IMR-90 (cell line): ENCODE measurements at regions not wholly inside any gene's neighbourhood (a gene's known extent, or its start where the extent isn't known, plus 50 kb on each side); places are given as distances from the start of the nearest gene placed in this dataset.

ENCODE experiments used
- ATAC-seq: fragments of 200-7000 bp; cut with Tn5 transposase; 2 replicates; pipeline ENCODE4 v1.9.1; 2020; ENCODE audit warnings: low read depth, mild to moderate bottlenecking, moderate library complexity
- BruUV-seq: library from RNA; stranded (reverse); fragments of 400-500 nt; replicated peaks from 2 replicates; lab custom pipeline; 2021; lab: Mats Ljungman, UMichigan
- CTCF ChIA-PET: fragments of 300-600 bp; formaldehyde crosslinking; extraction: SDS; loops from one replicate; lab custom pipeline; 2021; ENCODE audit warnings: antibody characterized with exemption; lab: Yijun Ruan, JAX
- POLR2A ChIA-PET: fragments of 300-600 bp; sonication (Branson Sonifier 250); formaldehyde crosslinking; loops from one replicate; lab custom pipeline; 2022; ENCODE audit warnings: antibody characterized with exemption; ENCODE audit not compliant: unreplicated experiment; lab: Charles Lee
- DNase-seq: peaks from one replicate; pipeline ENCODE4 v3.0.0; 2013
- H2AFZ ChIP-seq: replicated peaks from 2 replicates; pipeline ENCODE3; 2013; ENCODE audit warnings: low read length, mild to moderate bottlenecking; ENCODE audit not compliant: poor library complexity
- H2AK5ac ChIP-seq: 2 replicates; pipeline ENCODE4 v1.6.1; 2013; ENCODE audit warnings: low read depth, low read length, inconsistent platforms
- H2AK9ac ChIP-seq: replicated peaks from 2 replicates; pipeline ENCODE3; 2013; ENCODE audit warnings: mild to moderate bottlenecking, low read depth, low read length, moderate library complexity; ENCODE audit not compliant: poor library complexity
- H2BK120ac ChIP-seq: 2 replicates; pipeline ENCODE4 v1.6.1; 2013; ENCODE audit warnings: low read depth, low read length, inconsistent platforms
- H2BK15ac ChIP-seq: 3 replicates; pipeline ENCODE4 v1.6.1; 2013; ENCODE audit warnings: low read depth, low read length, inconsistent platforms
- H2BK20ac ChIP-seq: 2 replicates; pipeline ENCODE4 v1.6.1; 2013; ENCODE audit warnings: low read depth, mild to moderate bottlenecking, inconsistent platforms, low read length, moderate library complexity
- H2BK5ac ChIP-seq: 2 replicates; pipeline ENCODE4 v1.6.1; 2013; ENCODE audit warnings: mild to moderate bottlenecking, low read depth, low read length, inconsistent platforms; ENCODE audit not compliant: poor library complexity, severe bottlenecking
- H3K14ac ChIP-seq: replicated peaks from 2 replicates; pipeline ENCODE4 v1.6.1; 2013; ENCODE audit warnings: low read depth, low read length, inconsistent platforms
- H3K18ac ChIP-seq: 2 replicates; pipeline ENCODE4 v1.6.1; 2013; ENCODE audit warnings: low read depth, low read length, control low read depth
- H3K23ac ChIP-seq: 2 replicates; pipeline ENCODE4 v1.6.1; 2013; ENCODE audit warnings: low read depth, low read length, inconsistent platforms
- H3K27ac ChIP-seq: 2 replicates; pipeline ENCODE4 v1.5.1; 2013; ENCODE audit warnings: mild to moderate bottlenecking, control low read depth, low read length; ENCODE audit not compliant: insufficient read depth
- H3K27me3 ChIP-seq: 2 replicates; pipeline ENCODE4 v1.6.1; 2013; ENCODE audit warnings: low read length; ENCODE audit not compliant: control insufficient read depth, insufficient read depth
- H3K36me3 ChIP-seq: 2 replicates; pipeline ENCODE4 v1.6.1; 2013; ENCODE audit warnings: low read length, mixed read lengths; ENCODE audit not compliant: control insufficient read depth, insufficient read depth
- H3K4ac ChIP-seq: 2 replicates; pipeline ENCODE4 v1.6.1; 2013; ENCODE audit warnings: low read depth, low read length, inconsistent platforms
- H3K4me1 ChIP-seq: 2 replicates; pipeline ENCODE4 v1.6.1; 2013; ENCODE audit warnings: low read length, mixed read lengths; ENCODE audit not compliant: control insufficient read depth, insufficient read depth
- H3K4me2 ChIP-seq: 2 replicates; pipeline ENCODE4 v1.6.1; 2013; ENCODE audit warnings: low read depth, mild to moderate bottlenecking, control low read depth, low read length, moderate library complexity
- H3K4me3 ChIP-seq: 2 replicates; pipeline ENCODE4 v1.5.1; 2013; ENCODE audit warnings: low read depth, mild to moderate bottlenecking, control low read depth, low read length, moderate library complexity; ENCODE audit not compliant: insufficient read depth
- H3K56ac ChIP-seq: 2 replicates; pipeline ENCODE4 v1.6.1; 2013; ENCODE audit warnings: low read length, inconsistent platforms; ENCODE audit not compliant: insufficient read depth; ENCODE audit errors: extremely low read depth
- H3K79me1 ChIP-seq, 2 experiments: 2 replicates each; pipeline ENCODE4 v1.6.1; 2013; ENCODE audit warnings: low read length in 2 of 2, inconsistent platforms in 1 of 2, low read depth in 1 of 2
- H3K9ac ChIP-seq: 2 replicates; pipeline ENCODE4 v1.6.1; 2013; ENCODE audit warnings: low read depth, low read length, control low read depth
- H3K9me1 ChIP-seq: 2 replicates; pipeline ENCODE4 v1.6.1; 2013; ENCODE audit warnings: low read length, inconsistent platforms; ENCODE audit not compliant: insufficient read depth
- H3K9me3 ChIP-seq: 2 replicates; pipeline ENCODE4 v1.6.1; 2013; ENCODE audit warnings: low read length; ENCODE audit not compliant: control insufficient read depth, insufficient read depth
- H4K20me1 ChIP-seq: 2 replicates; pipeline ENCODE4 v1.6.1; 2013; ENCODE audit warnings: low read length, inconsistent platforms; ENCODE audit not compliant: insufficient read depth
- H4K5ac ChIP-seq: 2 replicates; pipeline ENCODE4 v1.6.1; 2013; ENCODE audit warnings: mild to moderate bottlenecking, low read depth, low read length, control low read depth
- H4K8ac ChIP-seq, 2 experiments: 2 replicates each; pipeline ENCODE4 v1.6.1; 2013; ENCODE audit warnings: low read depth in 2 of 2, low read length in 2 of 2, control low read depth in 1 of 2, inconsistent platforms in 1 of 2
- H4K91ac ChIP-seq: 2 replicates; pipeline ENCODE4 v1.6.1; 2013; ENCODE audit warnings: low read depth, low read length, inconsistent platforms; ENCODE audit not compliant: insufficient read depth
- CHD1 ChIP-seq: IDR thresholded peaks from 2 replicates; pipeline ENCODE4 v1.6.1; 2012; ENCODE audit warnings: low read depth, low read length, improper control_type of control experiment
- ELK1 ChIP-seq: fragments of 150-350 bp; IDR thresholded peaks from 2 replicates; pipeline ENCODE4 v1.6.1; 2016; ENCODE audit warnings: low read depth, mild to moderate bottlenecking, low read length, moderate library complexity, borderline replicate concordance
- FOS ChIP-seq: fragments of 150-350 bp; IDR thresholded peaks from 2 replicates; pipeline ENCODE4 v1.6.1; 2016; ENCODE audit warnings: low read depth, low read length
- MAFK ChIP-seq: IDR thresholded peaks from 2 replicates; pipeline ENCODE4 v1.6.1; 2012; ENCODE audit warnings: low read depth, low read length, improper control_type of control experiment
- POLR2A ChIP-seq: IDR thresholded peaks from 2 replicates; pipeline ENCODE4 v1.6.1; 2012; ENCODE audit warnings: mild to moderate bottlenecking, low read depth, low read length
- RCOR1 ChIP-seq: IDR thresholded peaks from 2 replicates; pipeline ENCODE4 v1.6.1; 2012; ENCODE audit warnings: mild to moderate bottlenecking, low read length, improper control_type of control experiment; ENCODE audit not compliant: insufficient replicate concordance
- dilution Hi-C: fragments of 300-500 bp; cut with HindIII; formaldehyde crosslinking; loops from one replicate; pipeline ENCODE4 v1.14.3; 2018; ENCODE audit warnings: low sequenced_read_pairs; ENCODE audit not compliant: unreplicated experiment
- in situ Hi-C: fragments of 300-500 bp; cut with MboI; formaldehyde crosslinking; loops from 3 replicates; pipeline ENCODE4 v1.14.3; 2019; ENCODE audit warnings: low sequenced_read_pairs, inconsistent platforms, mixed read lengths
- intact Hi-C: fragments of 100-400 bp; cut with micrococcal nuclease; formaldehyde crosslinking; loops from 2 replicates; pipeline ENCODE4 v1.10.0; 2022

- H2BK120ac ChIP-seq, result peak overlapping the region; percentile 90
- no peaks in the 10 kb centered on the region for H3K9me1 ChIP-seq
- H3K79me1 ChIP-seq, result no peaks in the 10 kb centered on the region
- no peaks in the 10 kb centered on the region for H3K27me3 ChIP-seq
- peak overlapping the region; percentile 89 for H2BK5ac ChIP-seq
- no peaks in the 10 kb centered on the region for H3K36me3 ChIP-seq
- in situ Hi-C loops, result no loop called here
- peak overlapping the region; percentile 61; the same call in 1 of the 2 replicates for H3K18ac ChIP-seq
- peaks cover 4% of the 10 kb centered on the region; the same call in 1 of the 2 replicates for H3K9me3 ChIP-seq
- 0 out of 2 replicates have a peak overlapping the region, but pooled peaks have one; percentile 36 for H3K23ac ChIP-seq
- dilution Hi-C loops, result no loop called here
- H3K4me1 ChIP-seq, result 0 out of 2 replicates have a peak, but pooled peaks cover 2% of the 10 kb centered on the region
- H3K56ac ChIP-seq, result peak overlapping the region; percentile 46; the same call in 1 of the 2 replicates
- ChIA-PET POLR2A (no interaction called here), CTCF (no interaction called here)
- H4K91ac ChIP-seq, result 0 out of 2 replicates have a peak overlapping the region, but pooled peaks have one; percentile 79
- DNase-seq (peak; percentile 90), ATAC-seq (peak; percentile 95)
- no peak overlapping the region for H3K9ac ChIP-seq
- H4K8ac ChIP-seq, result peak overlapping the region in 1 of 2 experiments; percentile 63; a peak in 1 of 4 replicates
- no peak overlapping the region for H4K5ac ChIP-seq
- H3K27ac ChIP-seq, result peak overlapping the region; percentile 29; the same call in 1 of the 2 replicates
- H3K4ac ChIP-seq, result peak overlapping the region; percentile 77
- H2BK20ac ChIP-seq, result peak overlapping the region; percentile 82
- no peak overlapping the region for H3K4me2 ChIP-seq
- no peak overlapping the region for H2AFZ ChIP-seq
- H4K20me1 ChIP-seq, result no peaks in the 10 kb centered on the region
- no peak overlapping the region for H3K4me3 ChIP-seq
- peak overlapping the region; percentile 19; the same call in 1 of the 3 replicates for H2BK15ac ChIP-seq
- TF ChIP-seq FOS (peak; percentile 52; the same call in 1 of the 2 replicates), RCOR1 (peak; percentile 70), MAFK (peak; percentile 43; the same call in 1 of the 2 replicates), POLR2A (no peak), ELK1 (no peak), CHD1 (0 out of 2 replicates have a peak, but pooled peaks have one; percentile 57)
- H2AK5ac ChIP-seq, result no peak overlapping the region
- no TSS peak for BruUV-seq
- H3K14ac ChIP-seq, result no peak overlapping the region
- no peak overlapping the region for H2AK9ac ChIP-seq
- intact Hi-C loops, result loop anchor here (2.0 kb wide), 1 partner anchor 15 kb away; no protein-coding TSS in a partner anchor
These were observed 698.3 kb upstream of the FANCL start for GRCh38 chr2:58939388-58939787.
